H4 (cell line): ENCODE measurements at regions not wholly inside any gene's neighbourhood (a gene's known extent, or its start where the extent isn't known, plus 50 kb on each side); places are given as distances from the start of the nearest gene placed in this dataset.

ENCODE experiments used
- DNase-seq: peaks from one replicate; pipeline ENCODE4 v3.0.0-alpha.2; 2015; ENCODE audit warnings: low spot score

- DNase-seq, result no peak
These were observed 75.3 kb upstream of the PALMD start for GRCh38 chr1:99570486-99571089.

DNA sequence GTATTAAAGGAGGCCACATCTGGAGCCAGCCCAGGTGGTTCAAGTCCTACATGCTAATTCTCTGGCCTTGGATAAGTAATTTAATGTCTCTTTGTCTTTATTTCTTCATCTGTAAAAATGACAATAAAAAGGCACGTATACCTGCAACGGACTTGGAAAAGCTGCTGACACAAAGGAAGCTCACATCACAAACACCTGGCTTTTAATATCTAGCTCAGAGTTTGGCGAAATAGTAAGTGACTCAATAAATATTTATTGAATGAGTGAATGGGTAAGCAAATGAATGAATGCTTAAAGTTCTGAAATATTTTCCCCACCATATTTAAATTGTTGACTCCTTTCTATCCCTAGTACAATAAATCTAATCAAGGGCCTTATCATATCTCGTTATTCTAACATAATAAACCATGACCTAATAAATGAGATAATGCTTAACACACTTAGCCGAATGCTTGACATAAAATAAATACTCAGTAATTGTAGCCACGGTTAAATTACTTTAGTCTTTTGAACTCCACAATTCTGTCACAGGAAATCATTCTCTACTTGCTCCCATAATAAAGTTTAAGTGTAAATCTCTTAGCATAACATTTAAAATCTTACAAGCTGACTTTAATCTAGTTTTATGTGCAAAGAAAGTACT lies 74.7 kb upstream of the PALMD start:
- no peak for DNase-seq

DNA sequence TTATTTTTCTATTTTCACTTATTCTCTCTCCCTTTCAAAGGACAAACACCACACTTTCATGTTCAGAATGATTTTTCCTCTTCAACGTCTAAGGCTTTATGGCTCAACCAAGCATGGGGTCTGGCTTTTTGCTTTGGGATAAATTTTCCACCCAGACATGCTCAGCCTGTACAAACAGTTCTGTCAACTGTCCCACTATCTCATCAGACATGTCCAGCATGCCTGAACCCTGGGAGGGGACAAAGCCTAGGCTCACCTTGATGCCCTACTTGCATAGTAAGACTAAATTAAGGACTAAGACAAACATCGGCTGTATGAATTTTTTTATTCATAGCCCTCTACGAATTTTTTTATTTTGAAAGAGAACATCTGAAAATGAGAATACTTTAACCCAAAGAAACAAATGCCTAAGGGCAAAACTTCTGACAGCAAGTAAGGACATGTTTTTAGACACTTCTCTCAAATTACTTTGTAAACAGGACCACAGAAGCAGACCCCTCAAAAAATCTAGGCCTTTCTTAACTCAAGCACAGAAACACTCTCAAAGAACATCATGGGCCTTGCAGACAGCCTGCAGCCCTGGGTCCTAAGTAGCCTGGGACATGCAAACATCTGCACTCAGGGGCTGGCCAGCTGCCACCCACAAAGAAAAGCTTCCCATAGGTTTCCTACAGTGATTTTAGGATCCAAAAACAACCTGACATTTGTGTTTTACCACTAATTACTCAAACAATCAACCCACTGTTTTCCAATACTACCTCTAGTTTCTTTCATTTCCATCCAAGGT lies 72.3 kb upstream of the PALMD start:
- DNase-seq, result no peak

- no peak for DNase-seq
These were observed 68.6 kb upstream of the PALMD start for GRCh38 chr1:99577313-99577712.

GRCh38 chr1:99579691-99580172 lies 66.2 kb upstream of the PALMD start:
- DNase-seq, result no peak

DNA sequence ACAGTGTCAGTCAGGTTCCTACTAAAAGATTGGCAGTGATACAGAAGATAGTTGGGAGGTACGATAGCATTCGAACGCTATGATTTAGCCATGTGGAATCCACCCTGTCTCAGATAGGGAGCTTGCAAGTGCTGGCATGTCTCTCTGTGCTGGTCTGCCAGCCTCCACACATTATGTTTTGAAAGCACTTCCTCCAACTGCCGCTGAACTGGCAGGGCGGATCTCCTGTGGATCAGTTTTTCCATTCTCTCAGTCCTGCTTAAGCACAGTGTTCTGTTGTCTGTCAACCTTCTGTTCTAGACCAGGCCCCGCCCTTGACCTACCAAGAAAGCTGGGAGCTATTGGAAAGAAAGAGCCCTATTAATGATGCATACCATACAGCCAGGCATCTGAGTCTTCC lies 65.5 kb upstream of the PALMD start:
- no peak for DNase-seq

- no peak for DNase-seq
These were observed 58.9 kb upstream of the PALMD start for GRCh38 chr1:99587008-99587407.

DNA sequence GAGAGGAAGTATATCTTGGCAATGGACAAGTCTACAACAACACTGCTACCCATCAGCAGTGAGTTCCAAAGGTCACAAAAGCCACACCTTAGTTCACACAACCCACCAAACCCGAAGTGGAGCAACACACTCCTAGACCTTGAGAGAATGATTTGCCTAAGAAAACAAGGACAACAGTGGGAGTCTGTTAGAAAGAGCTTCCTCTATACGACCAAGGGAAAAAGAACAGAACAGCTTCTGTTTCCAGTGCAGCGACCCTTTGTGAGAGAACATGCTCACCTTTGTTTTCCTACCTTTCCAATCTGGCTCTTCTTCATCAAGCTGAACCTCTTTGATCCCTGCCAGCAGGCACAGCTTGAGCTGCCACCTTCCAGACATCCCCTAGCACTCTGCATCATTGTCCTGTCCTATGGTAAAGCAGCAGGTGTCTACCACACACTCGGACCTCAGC lies 56.7 kb upstream of the PALMD start:
- DNase-seq, result no peak

- DNase-seq, result peak; percentile 81
These were observed 55.2 kb upstream of the PALMD start for GRCh38 chr1:99590578-99591209.

- no peak for DNase-seq
These were observed 54.0 kb upstream of the PALMD start for GRCh38 chr1:99591886-99592285.

DNA sequence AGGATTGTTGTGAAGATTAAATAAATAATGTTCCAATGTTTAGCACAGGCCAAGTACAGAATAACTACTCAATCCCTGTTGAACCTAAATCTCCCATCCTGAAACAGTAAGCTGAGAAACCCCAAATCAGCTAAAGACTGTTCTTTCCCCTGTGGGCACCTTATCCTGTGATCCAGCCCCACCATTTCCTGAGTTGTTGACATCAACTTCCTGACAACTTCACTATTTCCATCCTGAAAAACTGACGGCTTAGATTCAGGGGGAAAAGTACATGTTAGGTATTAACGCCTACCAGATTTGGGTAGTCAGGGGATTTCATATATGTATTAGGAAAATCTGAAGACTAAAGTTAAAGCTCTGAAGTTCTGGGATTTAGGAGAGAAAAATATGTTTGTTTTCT lies 51.7 kb upstream of the PALMD start:
- no peak for DNase-seq

DNA sequence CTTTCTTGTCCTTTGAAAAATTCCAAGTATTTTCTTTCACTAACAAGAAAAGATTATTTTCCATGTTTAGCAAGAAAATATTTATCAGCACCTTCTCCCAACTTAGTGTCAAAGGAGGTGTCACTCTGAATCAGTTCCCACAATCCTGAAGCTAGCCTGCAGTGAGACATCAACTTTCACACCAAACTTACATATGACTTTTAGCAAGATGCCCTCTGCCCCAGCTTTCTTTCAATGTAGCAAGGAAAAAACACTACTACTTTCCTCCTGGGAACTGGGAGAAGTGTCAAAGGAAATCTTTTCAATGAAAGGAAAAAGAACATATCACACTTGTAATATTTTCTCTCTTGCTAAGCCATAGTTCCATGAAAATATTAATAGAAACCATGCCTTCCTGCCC lies 50.9 kb upstream of the PALMD start:
- no peak for DNase-seq

DNA sequence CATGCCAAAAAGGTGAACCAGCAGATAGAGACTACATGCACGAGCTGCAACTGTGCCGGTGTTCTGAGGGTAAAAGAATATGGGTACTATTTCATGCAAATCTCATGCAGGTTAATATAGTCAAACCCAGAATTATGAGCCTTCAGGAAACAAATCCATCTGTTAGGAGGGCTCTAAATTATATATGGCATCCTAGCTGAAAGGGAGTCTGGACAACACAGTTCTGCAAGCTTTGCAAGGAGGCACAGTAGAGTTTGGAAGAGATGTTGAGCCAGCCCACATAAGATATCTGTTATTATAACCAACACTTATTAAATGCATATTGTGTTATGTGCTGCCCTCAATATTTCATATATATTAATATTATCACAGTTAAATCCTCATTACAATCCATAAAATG lies 50.5 kb upstream of the PALMD start:
- DNase-seq, result no peak
